Fibroblast of pulmonary artery (primary cell): ENCODE measurements at regions not wholly inside any gene's neighbourhood (a gene's known extent, or its start where the extent isn't known, plus 50 kb on each side); places are given as distances from the start of the nearest gene placed in this dataset.

ENCODE experiments used
- DNase-seq: peaks from one replicate; pipeline ENCODE4 v3.0.0-alpha.2; 2010; ENCODE audit warnings: low read depth
- H3K4me3 ChIP-seq: replicated peaks from 2 replicates; pipeline ENCODE4 v1.5.1; 2011; ENCODE audit warnings: low read depth, mild to moderate bottlenecking, control low read depth, low read length, moderate library complexity
- CTCF ChIP-seq: IDR thresholded peaks from 2 replicates; pipeline ENCODE4 v1.5.1; 2011; ENCODE audit warnings: mild to moderate bottlenecking, control low read depth, low read length, inconsistent platforms; ENCODE audit errors: missing control alignments

GRCh38 chr4:19403786-19404370 lies 847.8 kb upstream of the SLIT2 start:
- H3K4me3 ChIP-seq = no peak overlapping the region
- no peak for TF ChIP-seq CTCF
- DNase-seq = no peak

GRCh38 chr4:19402581-19403065 lies 849.1 kb upstream of the SLIT2 start:
- H3K4me3 ChIP-seq = no peak overlapping the region
- DNase-seq = no peak
- TF ChIP-seq CTCF = no peak

DNA sequence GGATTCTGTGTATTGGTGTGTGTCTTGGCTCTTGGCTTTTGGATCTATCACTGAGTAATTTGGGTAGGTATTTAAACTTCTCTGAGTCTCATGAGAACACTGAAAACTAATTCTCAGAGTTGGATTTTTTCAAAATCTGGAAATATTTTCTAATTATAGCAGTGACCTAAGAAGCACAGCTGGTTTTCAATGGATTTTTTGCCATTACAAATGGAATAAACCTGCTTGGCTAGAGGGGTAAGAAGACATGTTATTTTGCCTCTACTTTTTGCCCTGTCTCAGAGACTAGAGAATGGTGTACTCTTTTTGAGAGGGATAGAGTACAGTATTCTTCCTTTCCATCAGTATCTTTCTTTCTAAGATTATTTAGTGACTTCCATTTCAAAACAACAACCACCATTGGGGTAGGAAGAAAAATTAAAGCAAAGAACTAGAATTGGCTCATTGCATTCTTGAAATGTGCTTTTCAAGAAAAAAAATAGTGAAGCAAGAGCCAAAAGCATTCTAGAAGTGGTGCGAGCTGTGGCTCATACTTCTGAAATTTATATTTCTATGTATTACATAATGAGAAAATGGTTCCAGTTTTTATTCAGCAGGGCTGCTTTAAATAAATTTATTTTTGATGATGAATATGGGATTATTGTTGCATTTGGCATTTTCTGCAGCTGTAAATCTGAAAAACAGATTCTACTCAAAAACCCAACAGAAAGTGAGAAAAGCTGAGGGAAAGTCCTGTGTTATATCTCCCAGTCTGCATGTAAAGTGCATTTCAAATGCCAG lies 850.2 kb upstream of the SLIT2 start:
- H3K4me3 ChIP-seq = no peak overlapping the region
- DNase-seq = no peak
- TF ChIP-seq CTCF = no peak

DNA sequence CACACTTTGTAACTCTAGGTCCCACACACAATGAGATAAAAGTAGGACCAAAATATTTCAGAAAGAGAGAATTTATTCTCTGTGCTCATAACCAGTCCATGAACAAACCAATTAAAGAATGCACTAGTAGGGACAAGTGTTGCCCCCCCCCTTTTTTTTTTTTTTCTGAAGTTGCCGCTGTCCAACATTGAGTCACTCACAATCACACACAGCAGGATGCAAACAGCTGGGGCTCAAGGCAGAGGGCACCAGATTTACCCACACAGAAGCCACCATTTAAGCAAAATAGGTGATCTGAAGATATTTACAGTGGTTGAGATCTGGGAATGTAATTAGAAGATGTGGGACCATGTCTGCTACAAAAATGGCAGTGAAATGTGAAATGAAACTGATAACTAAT lies 850.9 kb upstream of the SLIT2 start:
- no peak for TF ChIP-seq CTCF
- DNase-seq = no peak
- H3K4me3 ChIP-seq = no peak overlapping the region

- H3K4me3 ChIP-seq = no peak overlapping the region
- TF ChIP-seq CTCF = no peak
- DNase-seq = peak; percentile 22
These were observed 852.7 kb upstream of the SLIT2 start for GRCh38 chr4:19399001-19399400.

GRCh38 chr4:19386786-19387185 lies 864.9 kb upstream of the SLIT2 start:
- no peak overlapping the region for H3K4me3 ChIP-seq
- DNase-seq = no peak
- no peak for TF ChIP-seq CTCF
